ENCODE measurements at regions not wholly inside any gene's neighbourhood (a gene's known extent, or its start where the extent isn't known, plus 50 kb on each side); places are given as distances from the start of the nearest gene placed in this dataset.
"Not testable (repeated sequence)": the region's sequence is repeated elsewhere in the genome, so short reads cannot be mapped to it uniquely, and the experiment has no call there.

- not testable (repeated sequence) for DNase-seq (ENCODE audit: low read depth in 2 of 2)
Observed at GRCh38 chr7:101679653-101680173, 50.6 kb upstream of the MYL10 start.

- DNase-seq (ENCODE audit: low read depth in 2 of 2) = no peak
Observed at GRCh38 chr7:101680406-101681145, 51.5 kb upstream of the MYL10 start.

- no peak for DNase-seq (ENCODE audit: low read depth in 2 of 2)
Observed at GRCh38 chr7:101681170-101682007, 52.3 kb upstream of the MYL10 start.

- DNase-seq (ENCODE audit: low read depth in 2 of 2) = no peak
Observed at GRCh38 chr7:101684983-101685330, 55.9 kb upstream of the MYL10 start.

GRCh38 chr7:101686030-101686429, 56.9 kb upstream of the MYL10 start:
- no peak for DNase-seq (ENCODE audit: low read depth in 2 of 2)

- DNase-seq (ENCODE audit: low read depth in 2 of 2) = no peak
Observed at GRCh38 chr7:101687081-101687480, 58.0 kb upstream of the MYL10 start.

- DNase-seq (ENCODE audit: low read depth in 2 of 2) = no peak
Observed at GRCh38 chr7:101687791-101688182, 58.7 kb upstream of the MYL10 start.

GRCh38 chr7:101688183-101688831, 59.2 kb upstream of the MYL10 start:
- DNase-seq (ENCODE audit: low read depth in 2 of 2) = peak; percentile 79 to 83

GRCh38 chr7:101688995-101689907, 60.2 kb upstream of the MYL10 start:
- no peak for DNase-seq (ENCODE audit: low read depth in 2 of 2)

GRCh38 chr7:101690061-101690460, 61.0 kb upstream of the MYL10 start:
- DNase-seq (ENCODE audit: low read depth in 2 of 2) = no peak

GRCh38 chr7:101691822-101692384, 62.8 kb upstream of the MYL10 start:
- DNase-seq (ENCODE audit: low read depth in 2 of 2) = no peak

- no peak for DNase-seq (ENCODE audit: low read depth in 2 of 2)
Observed at GRCh38 chr7:101693498-101694091, 64.5 kb upstream of the MYL10 start.

- no peak for DNase-seq (ENCODE audit: low read depth in 2 of 2)
Observed at GRCh38 chr7:101698964-101699363, 69.9 kb upstream of the MYL10 start.

GRCh38 chr7:101699399-101699798, 70.3 kb upstream of the MYL10 start:
- DNase-seq (ENCODE audit: low read depth in 2 of 2) = no peak

- DNase-seq (ENCODE audit: low read depth in 2 of 2) = no peak
Observed at GRCh38 chr7:101699881-101700823, 71.1 kb upstream of the MYL10 start.

- no peak for DNase-seq (ENCODE audit: low read depth in 2 of 2)
Observed at GRCh38 chr7:101701153-101701794, 72.2 kb upstream of the MYL10 start.

GRCh38 chr7:101702362-101702850, 73.3 kb upstream of the MYL10 start:
- DNase-seq (ENCODE audit: low read depth in 2 of 2) = no peak

GRCh38 chr7:101705331-101705730, 76.2 kb upstream of the MYL10 start:
- DNase-seq (ENCODE audit: low read depth in 2 of 2) = no peak

- DNase-seq (ENCODE audit: low read depth in 2 of 2) = no peak
Observed at GRCh38 chr7:101707587-101707986, 78.5 kb upstream of the MYL10 start.

All from stimulated activated CD4-positive, alpha-beta T cell treated with anti-CD3 and anti-CD28 coated beads, Interleukin-1b, Interleukin-23, amount 100 ng/mL, for 4 hours (primary cell).